ENCODE measurements at regions not wholly inside any gene's neighbourhood (a gene's known extent, or its start where the extent isn't known, plus 50 kb on each side); places are given as distances from the start of the nearest gene placed in this dataset.
A peak's percentile ranks its signal among the peaks of the same experiment; 100 is the strongest.
"Not testable (repeated sequence)": the region's sequence is repeated elsewhere in the genome, so short reads cannot be mapped to it uniquely, and the experiment has no call there.

- no peak for DNase-seq (ENCODE audit: insufficient read length, low spot score)
- no peak for FAIRE-seq
These were observed 158.4 kb downstream of the DUSP10 start for GRCh38 chr1:221583465-221583864.

GRCh38 chr1:221587013-221587412, 154.9 kb downstream of the DUSP10 start:
- not testable (repeated sequence) for FAIRE-seq; DNase-seq (ENCODE audit: insufficient read length, low spot score)

- FAIRE-seq = not testable (repeated sequence)
These were observed 150.6 kb downstream of the DUSP10 start for GRCh38 chr1:221591250-221591649.

GRCh38 chr1:221594576-221594975, 147.3 kb downstream of the DUSP10 start:
- DNase-seq (ENCODE audit: insufficient read length, low spot score) (no peak), FAIRE-seq (no peak)

More at GRCh38 chr1:221591250-221591649, 150.6 kb downstream of the DUSP10 start:
- not testable (repeated sequence) for DNase-seq (ENCODE audit: insufficient read length, low spot score)

GRCh38 chr1:221598122-221598521, 143.8 kb downstream of the DUSP10 start:
- DNase-seq (ENCODE audit: insufficient read length, low spot score) (no peak), FAIRE-seq (no peak)

GRCh38 chr1:221601166-221601565, 140.7 kb downstream of the DUSP10 start:
- DNase-seq (ENCODE audit: insufficient read length, low spot score) = no peak
- no peak for FAIRE-seq

- FAIRE-seq (no peak), DNase-seq (ENCODE audit: insufficient read length, low spot score) (no peak)
These were observed 139.1 kb downstream of the DUSP10 start for GRCh38 chr1:221602830-221603229.

GRCh38 chr1:221604390-221604789, 137.5 kb downstream of the DUSP10 start:
- DNase-seq (ENCODE audit: insufficient read length, low spot score); FAIRE-seq: not testable (repeated sequence)

GRCh38 chr1:221604948-221605347, 136.9 kb downstream of the DUSP10 start:
- FAIRE-seq = no peak
- DNase-seq (ENCODE audit: insufficient read length, low spot score) = no peak

- FAIRE-seq (no peak), DNase-seq (ENCODE audit: insufficient read length, low spot score) (no peak)
These were observed 136.3 kb downstream of the DUSP10 start for GRCh38 chr1:221605569-221605968.

- no peak for DNase-seq (ENCODE audit: insufficient read length, low spot score)
- no peak for FAIRE-seq
These were observed 135.6 kb downstream of the DUSP10 start for GRCh38 chr1:221606256-221606655.

GRCh38 chr1:221608835-221609320, 133.0 kb downstream of the DUSP10 start:
- FAIRE-seq (no peak), DNase-seq (ENCODE audit: insufficient read length, low spot score) (no peak)

GRCh38 chr1:221611656-221612046, 130.2 kb downstream of the DUSP10 start:
- no peak for FAIRE-seq

GRCh38 chr1:221612047-221612777, 129.7 kb downstream of the DUSP10 start:
- no peak for DNase-seq (ENCODE audit: insufficient read length, low spot score)
- FAIRE-seq = no peak

More at GRCh38 chr1:221611656-221612046, 130.2 kb downstream of the DUSP10 start:
- DNase-seq (ENCODE audit: insufficient read length, low spot score) = no peak

- no peak for FAIRE-seq
These were observed 121.2 kb downstream of the DUSP10 start for GRCh38 chr1:221620437-221621384.

GRCh38 chr1:221621683-221622082, 120.2 kb downstream of the DUSP10 start:
- DNase-seq (ENCODE audit: insufficient read length, low spot score) = no peak
- no peak for FAIRE-seq

More at GRCh38 chr1:221620437-221621384, 121.2 kb downstream of the DUSP10 start:
- no peak for DNase-seq (ENCODE audit: insufficient read length, low spot score)

- no peak for DNase-seq (ENCODE audit: insufficient read length, low spot score)
- FAIRE-seq = no peak
These were observed 119.5 kb downstream of the DUSP10 start for GRCh38 chr1:221622389-221622788.

- FAIRE-seq = no peak
- DNase-seq (ENCODE audit: insufficient read length, low spot score) = no peak
These were observed 116.9 kb downstream of the DUSP10 start for GRCh38 chr1:221625026-221625425.

GRCh38 chr1:221626041-221626440, 115.8 kb downstream of the DUSP10 start:
- FAIRE-seq = peak; percentile 14
- DNase-seq (ENCODE audit: insufficient read length, low spot score) = no peak

- DNase-seq (ENCODE audit: insufficient read length, low spot score) (no peak), FAIRE-seq (no peak)
These were observed 111.7 kb downstream of the DUSP10 start for GRCh38 chr1:221630236-221630635.

- DNase-seq (ENCODE audit: insufficient read length, low spot score) (no peak), FAIRE-seq (no peak)
These were observed 110.3 kb downstream of the DUSP10 start for GRCh38 chr1:221631556-221631955.

Data from GM19239 (cell line).